ENCODE measurements at regions not wholly inside any gene's neighbourhood (a gene's known extent, or its start where the extent isn't known, plus 50 kb on each side); places are given as distances from the start of the nearest gene placed in this dataset.
A peak's percentile ranks its signal among the peaks of the same experiment; 100 is the strongest.
"Not testable (repeated sequence)": the region's sequence is repeated elsewhere in the genome, so short reads cannot be mapped to it uniquely, and the experiment has no call there.

DNA sequence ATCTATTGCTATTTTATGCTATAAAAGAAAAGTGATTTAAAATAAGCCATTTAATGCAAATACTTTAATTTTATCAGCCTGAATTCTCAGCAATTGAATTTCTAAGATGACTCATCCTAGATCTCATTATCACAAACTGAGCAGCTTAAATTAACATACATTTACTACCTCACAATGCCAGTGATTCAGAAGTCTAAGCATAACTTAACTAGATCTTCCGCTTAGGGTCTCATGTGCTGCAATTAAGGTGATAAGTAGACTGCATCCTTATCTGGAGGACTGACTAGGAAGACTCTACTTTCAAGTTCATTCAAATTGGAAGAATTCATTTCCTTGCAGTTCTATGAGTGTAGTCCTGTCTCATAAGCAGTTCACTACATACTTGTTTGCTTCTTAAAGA lies 286.6 kb downstream of the COL11A1 start:
- no peak overlapping the region for H3K4me3 ChIP-seq (ENCODE audit: low read length)
- TF ChIP-seq, protein P1, sequence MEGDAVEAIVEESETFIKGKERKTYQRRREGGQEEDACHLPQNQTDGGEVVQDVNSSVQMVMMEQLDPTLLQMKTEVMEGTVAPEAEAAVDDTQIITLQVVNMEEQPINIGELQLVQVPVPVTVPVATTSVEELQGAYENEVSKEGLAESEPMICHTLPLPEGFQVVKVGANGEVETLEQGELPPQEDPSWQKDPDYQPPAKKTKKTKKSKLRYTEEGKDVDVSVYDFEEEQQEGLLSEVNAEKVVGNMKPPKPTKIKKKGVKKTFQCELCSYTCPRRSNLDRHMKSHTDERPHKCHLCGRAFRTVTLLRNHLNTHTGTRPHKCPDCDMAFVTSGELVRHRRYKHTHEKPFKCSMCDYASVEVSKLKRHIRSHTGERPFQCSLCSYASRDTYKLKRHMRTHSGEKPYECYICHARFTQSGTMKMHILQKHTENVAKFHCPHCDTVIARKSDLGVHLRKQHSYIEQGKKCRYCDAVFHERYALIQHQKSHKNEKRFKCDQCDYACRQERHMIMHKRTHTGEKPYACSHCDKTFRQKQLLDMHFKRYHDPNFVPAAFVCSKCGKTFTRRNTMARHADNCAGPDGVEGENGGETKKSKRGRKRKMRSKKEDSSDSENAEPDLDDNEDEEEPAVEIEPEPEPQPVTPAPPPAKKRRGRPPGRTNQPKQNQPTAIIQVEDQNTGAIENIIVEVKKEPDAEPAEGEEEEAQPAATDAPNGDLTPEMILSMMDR (conservative IDR thresholded peaks at IDR 0.05; ENCODE audit: low read depth, low read length): no peak
- no peak for DNase-seq (ENCODE audit: low read depth)

DNA sequence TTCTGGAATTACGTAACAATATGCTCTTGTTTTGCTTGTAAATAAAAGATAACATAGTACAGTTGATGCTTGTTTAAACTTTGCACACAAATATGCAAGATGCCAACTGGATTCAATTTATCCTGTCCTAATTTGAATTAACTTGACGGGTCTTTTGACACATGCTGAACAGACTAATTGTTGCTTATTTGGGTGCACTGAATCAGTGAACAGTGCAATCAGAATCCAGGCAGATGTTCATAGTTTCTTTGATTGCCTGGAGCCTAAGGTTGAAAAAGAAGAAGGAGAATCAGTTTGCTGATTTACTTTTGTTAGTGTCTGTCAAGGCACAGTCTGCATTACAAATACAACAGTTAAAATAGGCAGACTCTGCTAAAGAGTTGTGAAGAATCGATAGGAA lies 307.9 kb downstream of the COL11A1 start:
- H3K4me3 ChIP-seq (ENCODE audit: low read length): no peak overlapping the region
- TF ChIP-seq, protein P1 (conservative IDR thresholded peaks at IDR 0.05; ENCODE audit: low read depth, low read length): no peak
- no peak for DNase-seq (ENCODE audit: low read depth)

DNA sequence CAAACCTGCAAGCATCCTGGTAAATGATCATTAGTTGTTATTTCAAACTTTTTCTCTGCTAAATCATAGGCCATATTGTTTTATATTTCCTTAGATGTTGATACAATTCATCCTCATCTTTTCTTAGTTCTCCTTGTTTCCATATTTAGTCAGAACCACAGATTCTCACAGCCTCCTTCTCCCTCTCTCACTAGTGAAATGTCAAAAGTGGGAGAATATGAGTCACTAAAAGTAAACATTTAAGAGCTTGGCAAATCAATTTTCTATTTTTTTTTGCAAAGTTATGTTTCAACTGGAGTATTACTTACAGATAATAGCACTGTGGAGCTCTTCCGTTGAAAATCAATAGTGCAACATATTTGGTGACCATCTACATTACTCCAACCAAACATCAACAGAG lies 308.8 kb downstream of the COL11A1 start:
- DNase-seq (ENCODE audit: low read depth): no peak
- TF ChIP-seq, protein P1 (conservative IDR thresholded peaks at IDR 0.05; ENCODE audit: low read depth, low read length): no peak
- no peak overlapping the region for H3K4me3 ChIP-seq (ENCODE audit: low read length)

DNA sequence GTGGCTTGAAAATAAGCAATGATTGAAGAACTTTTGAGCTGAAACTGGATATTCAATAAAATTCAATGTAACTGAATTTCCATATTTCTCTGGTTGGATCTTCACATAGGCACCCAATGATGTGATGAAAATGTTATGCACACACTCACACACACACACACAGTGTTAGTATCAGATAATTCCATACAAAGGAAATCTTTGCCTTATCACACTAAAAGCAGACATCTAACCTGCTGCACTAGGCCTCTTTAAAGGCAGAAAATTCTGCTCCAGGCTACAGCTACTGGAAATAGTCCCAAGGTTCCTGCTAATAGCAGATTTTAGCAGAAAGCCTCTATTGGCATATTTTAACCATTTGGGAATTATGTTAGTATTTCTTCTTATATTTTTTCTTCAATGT lies 309.6 kb downstream of the COL11A1 start:
- no peak for DNase-seq (ENCODE audit: low read depth)
- TF ChIP-seq, protein P1 (conservative IDR thresholded peaks at IDR 0.05; ENCODE audit: low read depth, low read length): no peak
- H3K4me3 ChIP-seq (ENCODE audit: low read length): no peak overlapping the region

DNA sequence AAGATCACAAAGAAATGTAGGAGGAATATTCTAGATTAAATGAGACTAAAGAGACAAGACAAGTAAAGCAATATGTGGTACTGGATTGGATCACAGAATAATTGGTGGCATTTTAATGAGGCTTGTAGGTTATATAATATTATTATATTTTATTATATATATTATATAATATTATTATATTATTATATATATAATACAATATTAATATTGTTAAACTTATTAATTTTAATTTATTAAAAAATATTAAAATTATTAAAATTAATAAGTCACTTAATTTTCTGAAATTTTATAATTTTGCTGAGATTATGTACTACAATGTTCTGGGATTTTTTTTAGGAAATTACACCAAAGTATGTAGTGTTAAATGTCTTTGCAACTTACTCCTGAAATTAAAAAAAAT lies 311.9 kb downstream of the COL11A1 start:
- H3K4me3 ChIP-seq (ENCODE audit: low read length): no peak overlapping the region
- DNase-seq (ENCODE audit: low read depth): no peak
- TF ChIP-seq, protein P1 (conservative IDR thresholded peaks at IDR 0.05; ENCODE audit: low read depth, low read length): no peak

DNA sequence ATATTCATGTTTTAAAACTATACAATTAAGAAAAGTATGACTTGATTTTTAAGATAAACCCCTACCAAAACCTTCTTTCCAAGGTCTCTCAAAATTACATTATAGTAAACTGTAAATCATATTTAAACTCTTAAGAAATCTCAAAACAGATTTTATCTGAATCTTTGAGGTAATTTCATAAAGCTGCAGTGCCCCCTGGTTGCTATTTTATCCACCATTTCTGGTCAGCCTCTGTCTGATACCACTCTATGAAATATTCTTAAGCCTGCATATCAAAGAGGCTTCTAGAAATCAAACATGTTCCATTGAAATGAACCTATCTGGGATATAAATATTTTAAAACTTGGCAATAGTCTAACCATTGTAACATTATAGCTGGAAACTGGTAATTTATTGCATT lies 317.3 kb downstream of the COL11A1 start:
- no peak overlapping the region for H3K4me3 ChIP-seq (ENCODE audit: low read length)
- DNase-seq (ENCODE audit: low read depth): no peak
- TF ChIP-seq, protein P1 (conservative IDR thresholded peaks at IDR 0.05; ENCODE audit: low read depth, low read length): peak; percentile 60

DNA sequence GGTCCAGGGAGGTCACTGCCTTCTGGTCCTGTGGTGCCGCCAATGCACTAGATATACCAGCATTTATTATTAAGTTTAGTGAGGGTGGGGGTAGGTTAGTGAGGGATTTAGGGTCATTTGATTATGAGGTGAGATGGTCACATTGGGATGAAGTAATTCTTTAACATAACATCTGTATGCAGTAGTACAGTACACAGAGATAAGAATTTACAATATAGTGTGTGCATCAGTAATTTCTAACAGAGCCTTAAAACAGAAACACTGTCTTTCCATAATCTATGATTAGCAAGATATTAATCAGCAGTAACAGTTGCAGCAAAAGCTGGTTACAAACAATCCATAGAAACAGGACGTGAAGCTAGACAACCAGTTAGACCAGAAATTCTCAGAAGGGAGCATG lies 318.4 kb downstream of the COL11A1 start:
- DNase-seq (ENCODE audit: low read depth); H3K4me3 ChIP-seq (ENCODE audit: low read length): not testable (repeated sequence)

DNA sequence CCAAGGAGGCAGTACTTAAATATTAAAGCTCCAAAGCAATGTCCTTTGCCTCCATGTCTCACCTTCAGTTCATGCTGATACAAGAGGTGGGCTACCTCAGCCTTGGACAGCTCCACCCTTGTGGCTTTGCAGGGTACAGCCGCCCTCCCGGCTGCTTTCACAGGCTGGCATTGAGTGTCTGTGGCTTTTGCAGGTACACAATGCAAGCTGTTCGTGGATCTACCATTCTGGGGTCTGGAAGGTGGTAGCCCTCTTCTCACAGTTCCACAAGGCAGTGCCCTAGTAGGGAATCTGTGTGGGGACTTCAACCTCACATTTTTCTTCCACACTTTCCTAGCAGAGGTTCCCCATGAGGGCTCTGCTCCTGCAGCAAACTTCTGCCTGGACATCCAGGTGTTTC lies 324.8 kb downstream of the COL11A1 start:
- TF ChIP-seq, protein P1 (conservative IDR thresholded peaks at IDR 0.05; ENCODE audit: low read depth, low read length): no peak
- DNase-seq (ENCODE audit: low read depth): no peak
- no peak overlapping the region for H3K4me3 ChIP-seq (ENCODE audit: low read length)

Measured in retinal pigment epithelial cell (primary cell).